GM23338 (cell line): ENCODE measurements at regions not wholly inside any gene's neighbourhood (a gene's known extent, or its start where the extent isn't known, plus 50 kb on each side); places are given as distances from the start of the nearest gene placed in this dataset.

ENCODE experiments used
- ATAC-seq: fragments of 200-7000 bp; cut with Tn5 transposase; 3 replicates; pipeline ENCODE4 v1.9.1; 2020
- DNase-seq: peaks from one replicate; pipeline ENCODE4 v3.0.0-alpha.2; 2015; ENCODE audit warnings: low spot score
- H2AFZ ChIP-seq: fragments of 200-600 bp; sonication (generic); 2 replicates; pipeline ENCODE4 v1.8.0; 2016; ENCODE audit warnings: antibody characterized with exemption, mild to moderate bottlenecking, moderate library complexity
- H3F3A ChIP-seq: fragments of 200-600 bp; sonication (generic); replicated peaks from 2 replicates; pipeline ENCODE4 v1.8.0; 2017; ENCODE audit warnings: antibody characterized with exemption, mixed run types, low read depth
- H3K27ac ChIP-seq: fragments of 200-600 bp; sonication (generic); 2 replicates; pipeline ENCODE4 v1.6.1; 2016; ENCODE audit warnings: low read depth
- H3K27me3 ChIP-seq: fragments of 200-600 bp; sonication (generic); 2 replicates; pipeline ENCODE4 v1.8.0; 2016; ENCODE audit warnings: mild to moderate bottlenecking, mixed run types, moderate library complexity; ENCODE audit not compliant: insufficient read depth
- H3K36me3 ChIP-seq: fragments of 200-600 bp; sonication (generic); 2 replicates; pipeline ENCODE4 v1.8.0; 2016; ENCODE audit warnings: mild to moderate bottlenecking; ENCODE audit not compliant: insufficient read depth
- H3K4me1 ChIP-seq: fragments of 200-600 bp; sonication (generic); 2 replicates; pipeline ENCODE4 v1.8.0; 2016; ENCODE audit warnings: mild to moderate bottlenecking, moderate library complexity; ENCODE audit not compliant: insufficient read depth
- H3K4me2 ChIP-seq: fragments of 200-600 bp; sonication (generic); 2 replicates; pipeline ENCODE4 v1.7.1; 2017; ENCODE audit warnings: mixed run types
- H3K4me3 ChIP-seq: fragments of 200-600 bp; sonication (generic); 2 replicates; pipeline ENCODE4 v1.6.1; 2016; ENCODE audit warnings: mixed run types
- H3K79me2 ChIP-seq: fragments of 200-600 bp; sonication (generic); replicated peaks from 2 replicates; pipeline ENCODE4 v1.8.0; 2017; ENCODE audit warnings: mild to moderate bottlenecking; ENCODE audit not compliant: insufficient read depth
- H3K9me2 ChIP-seq: fragments of 200-600 bp; sonication (generic); 2 replicates; pipeline ENCODE4 v1.8.0; 2017; ENCODE audit not compliant: insufficient read depth
- H4K20me1 ChIP-seq: fragments of 200-600 bp; sonication (generic); replicated peaks from 2 replicates; pipeline ENCODE4 v1.8.0; 2017; ENCODE audit warnings: mild to moderate bottlenecking; ENCODE audit not compliant: insufficient read depth
- H3K27ac Mint-ChIP-seq: 2 replicates; pipeline ENCODE4 v1.8.0; 2020; ENCODE audit warnings: inconsistent platforms, mild to moderate bottlenecking, moderate library complexity, mixed read lengths
- H3K27me3 Mint-ChIP-seq: 3 replicates; pipeline ENCODE4 v1.8.0; 2022; ENCODE audit warnings: low read depth, mild to moderate bottlenecking, moderate library complexity, mixed read lengths, inconsistent platforms; ENCODE audit not compliant: insufficient read depth, poor library complexity
- H3K36me3 Mint-ChIP-seq: 3 replicates; pipeline ENCODE4 v1.8.0; 2021; ENCODE audit warnings: low read depth, mild to moderate bottlenecking, inconsistent platforms, moderate library complexity, mixed read lengths
- H3K4me1 Mint-ChIP-seq: 3 replicates; pipeline ENCODE4 v1.8.0; 2020; ENCODE audit warnings: mild to moderate bottlenecking, inconsistent platforms, mixed read lengths
- H3K4me3 Mint-ChIP-seq: 3 replicates; pipeline ENCODE4 v1.8.0; 2021; ENCODE audit warnings: moderate library complexity, mild to moderate bottlenecking, inconsistent platforms, mixed read lengths
- H3K9me3 Mint-ChIP-seq: 3 replicates; pipeline ENCODE4 v1.8.0; 2020; ENCODE audit warnings: moderate library complexity, mild to moderate bottlenecking, inconsistent platforms, mixed read lengths
- CREB1 ChIP-seq: fragments of 250-450 bp; sonication (Bioruptor Pico); IDR thresholded peaks from 2 replicates; pipeline ENCODE4 v1.5.0; 2020; ENCODE audit warnings: low read depth, mild to moderate bottlenecking, moderate library complexity
- EZH2 ChIP-seq: fragments of 200-600 bp; sonication (generic); IDR thresholded peaks from one replicate; pipeline ENCODE4 v1.8.0; 2017; ENCODE audit warnings: antibody characterized with exemption, mild to moderate bottlenecking, low read depth; ENCODE audit not compliant: unreplicated experiment
- EZH2phosphoT487 ChIP-seq: fragments of 200-600 bp; sonication (generic); IDR thresholded peaks from one replicate; pipeline ENCODE4 v1.8.1; 2018; ENCODE audit warnings: antibody characterized with exemption; ENCODE audit not compliant: unreplicated experiment
- JUNB ChIP-seq: IDR thresholded peaks from one replicate; pipeline ENCODE4 v1.6.1; 2016; ENCODE audit warnings: antibody characterized with exemption; ENCODE audit not compliant: unreplicated experiment
- NANOG ChIP-seq: IDR thresholded peaks from 2 replicates; pipeline ENCODE4 v1.6.1; 2016; ENCODE audit warnings: antibody characterized with exemption, borderline replicate concordance
- POLR2AphosphoS5 ChIP-seq: IDR thresholded peaks from 2 replicates; pipeline ENCODE4 v1.6.1; 2016; ENCODE audit warnings: antibody characterized with exemption, low read depth
- STAT1 ChIP-seq: IDR thresholded peaks from one replicate; pipeline ENCODE4 v1.6.1; 2016; ENCODE audit warnings: antibody characterized with exemption; ENCODE audit not compliant: unreplicated experiment
- ZNF114 ChIP-seq: fragments of 250-450 bp; sonication (Bioruptor Pico); IDR thresholded peaks from 2 replicates; pipeline ENCODE4 v1.5.0; 2020; ENCODE audit warnings: mild to moderate bottlenecking, moderate library complexity
- ZNF331 ChIP-seq: fragments of 250-450 bp; sonication (Bioruptor Pico); IDR thresholded peaks from 2 replicates; pipeline ENCODE4 v1.5.0; 2020; ENCODE audit warnings: low read depth, mild to moderate bottlenecking, moderate library complexity
- TF ChIP-seq, protein P1 (sequence below), 2 experiments: fragments of 200-600 bp in 1 of 2; sonication (generic) in 1 of 2; conservative IDR thresholded peaks; 2 replicates each; pipeline versions ENCODE4 v1.5.1 to v1.6.1; 2016 to 2017; ENCODE audit warnings: antibody characterized with exemption in 2 of 2, low read depth in 2 of 2, mild to moderate bottlenecking in 2 of 2, moderate library complexity in 1 of 2
- TF ChIP-seq, protein P2 (sequence below): IDR thresholded peaks from one replicate; pipeline ENCODE4 v1.6.1; 2018; ENCODE audit warnings: antibody characterized with exemption; ENCODE audit not compliant: unreplicated experiment
- TF ChIP-seq, protein P3 (sequence below): fragments of 250-450 bp; sonication (Bioruptor Pico); IDR thresholded peaks from 2 replicates; pipeline ENCODE4 v1.5.0; 2020; ENCODE audit warnings: mild to moderate bottlenecking, moderate library complexity
- TF ChIP-seq, protein P4 (sequence below): IDR thresholded peaks from 2 replicates; pipeline ENCODE4 v1.6.1; 2016; ENCODE audit warnings: antibody characterized with exemption

DNA sequence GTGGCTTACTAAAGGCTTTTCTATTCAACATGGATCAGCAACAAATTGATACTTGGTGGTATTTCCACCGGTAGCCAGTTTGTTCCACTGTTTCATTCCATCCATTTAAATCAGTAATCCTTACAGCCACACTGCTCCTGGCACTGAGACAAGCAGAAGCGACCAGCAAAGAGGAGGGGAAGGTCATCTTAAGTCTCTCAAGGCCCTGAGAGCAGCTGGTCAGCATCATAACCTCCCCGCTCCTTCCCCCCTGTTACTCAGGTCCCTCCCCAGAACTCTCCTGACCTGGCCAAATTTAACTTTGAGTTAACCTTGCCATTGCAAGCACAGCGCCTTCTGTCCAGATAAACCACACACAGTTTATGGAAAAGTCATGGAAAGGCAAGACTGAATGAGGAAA is 331.3 kb upstream of the KLF3 start:
- Histone ChIP-seq H4K20me1 (no peaks in the 10 kb centered on the region), H3F3A (no peaks in the 10 kb centered on the region), H3K4me1 (peaks cover 6% of the 10 kb centered on the region; the same call in 1 of the 2 replicates), H3K36me3 (no peaks in the 10 kb centered on the region), H3K4me2 (no peak overlapping the region), H3K4me3 (no peak overlapping the region), H3K79me2 (no peaks in the 10 kb centered on the region), H2AFZ (peak overlapping the region; percentile 61; the same call in 1 of the 2 replicates), H3K9me2 (peaks cover 2% of the 10 kb centered on the region; the same call in 1 of the 2 replicates), H3K27ac (no peak overlapping the region), H3K27me3 (no peaks in the 10 kb centered on the region)
- DNase-seq (no peak), ATAC-seq (no peak)
- Mint-ChIP-seq H3K27me3 (no peaks in the 10 kb centered on the region), H3K4me3 (no peak overlapping the region), H3K4me1 (peaks cover 17% of the 10 kb centered on the region), H3K36me3 (peaks cover 2% of the 10 kb centered on the region; the same call in 1 of the 3 replicates), H3K9me3 (peaks cover 6% of the 10 kb centered on the region), H3K27ac (no peak overlapping the region)
- TF ChIP-seq, protein P1, sequence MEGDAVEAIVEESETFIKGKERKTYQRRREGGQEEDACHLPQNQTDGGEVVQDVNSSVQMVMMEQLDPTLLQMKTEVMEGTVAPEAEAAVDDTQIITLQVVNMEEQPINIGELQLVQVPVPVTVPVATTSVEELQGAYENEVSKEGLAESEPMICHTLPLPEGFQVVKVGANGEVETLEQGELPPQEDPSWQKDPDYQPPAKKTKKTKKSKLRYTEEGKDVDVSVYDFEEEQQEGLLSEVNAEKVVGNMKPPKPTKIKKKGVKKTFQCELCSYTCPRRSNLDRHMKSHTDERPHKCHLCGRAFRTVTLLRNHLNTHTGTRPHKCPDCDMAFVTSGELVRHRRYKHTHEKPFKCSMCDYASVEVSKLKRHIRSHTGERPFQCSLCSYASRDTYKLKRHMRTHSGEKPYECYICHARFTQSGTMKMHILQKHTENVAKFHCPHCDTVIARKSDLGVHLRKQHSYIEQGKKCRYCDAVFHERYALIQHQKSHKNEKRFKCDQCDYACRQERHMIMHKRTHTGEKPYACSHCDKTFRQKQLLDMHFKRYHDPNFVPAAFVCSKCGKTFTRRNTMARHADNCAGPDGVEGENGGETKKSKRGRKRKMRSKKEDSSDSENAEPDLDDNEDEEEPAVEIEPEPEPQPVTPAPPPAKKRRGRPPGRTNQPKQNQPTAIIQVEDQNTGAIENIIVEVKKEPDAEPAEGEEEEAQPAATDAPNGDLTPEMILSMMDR (conservative IDR thresholded peaks at IDR 0.05; ENCODE audit: low read depth in 2 of 2): no peak
- TF ChIP-seq, protein P2, sequence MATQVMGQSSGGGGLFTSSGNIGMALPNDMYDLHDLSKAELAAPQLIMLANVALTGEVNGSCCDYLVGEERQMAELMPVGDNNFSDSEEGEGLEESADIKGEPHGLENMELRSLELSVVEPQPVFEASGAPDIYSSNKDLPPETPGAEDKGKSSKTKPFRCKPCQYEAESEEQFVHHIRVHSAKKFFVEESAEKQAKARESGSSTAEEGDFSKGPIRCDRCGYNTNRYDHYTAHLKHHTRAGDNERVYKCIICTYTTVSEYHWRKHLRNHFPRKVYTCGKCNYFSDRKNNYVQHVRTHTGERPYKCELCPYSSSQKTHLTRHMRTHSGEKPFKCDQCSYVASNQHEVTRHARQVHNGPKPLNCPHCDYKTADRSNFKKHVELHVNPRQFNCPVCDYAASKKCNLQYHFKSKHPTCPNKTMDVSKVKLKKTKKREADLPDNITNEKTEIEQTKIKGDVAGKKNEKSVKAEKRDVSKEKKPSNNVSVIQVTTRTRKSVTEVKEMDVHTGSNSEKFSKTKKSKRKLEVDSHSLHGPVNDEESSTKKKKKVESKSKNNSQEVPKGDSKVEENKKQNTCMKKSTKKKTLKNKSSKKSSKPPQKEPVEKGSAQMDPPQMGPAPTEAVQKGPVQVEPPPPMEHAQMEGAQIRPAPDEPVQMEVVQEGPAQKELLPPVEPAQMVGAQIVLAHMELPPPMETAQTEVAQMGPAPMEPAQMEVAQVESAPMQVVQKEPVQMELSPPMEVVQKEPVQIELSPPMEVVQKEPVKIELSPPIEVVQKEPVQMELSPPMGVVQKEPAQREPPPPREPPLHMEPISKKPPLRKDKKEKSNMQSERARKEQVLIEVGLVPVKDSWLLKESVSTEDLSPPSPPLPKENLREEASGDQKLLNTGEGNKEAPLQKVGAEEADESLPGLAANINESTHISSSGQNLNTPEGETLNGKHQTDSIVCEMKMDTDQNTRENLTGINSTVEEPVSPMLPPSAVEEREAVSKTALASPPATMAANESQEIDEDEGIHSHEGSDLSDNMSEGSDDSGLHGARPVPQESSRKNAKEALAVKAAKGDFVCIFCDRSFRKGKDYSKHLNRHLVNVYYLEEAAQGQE: no peak
- TF ChIP-seq, protein P3, sequence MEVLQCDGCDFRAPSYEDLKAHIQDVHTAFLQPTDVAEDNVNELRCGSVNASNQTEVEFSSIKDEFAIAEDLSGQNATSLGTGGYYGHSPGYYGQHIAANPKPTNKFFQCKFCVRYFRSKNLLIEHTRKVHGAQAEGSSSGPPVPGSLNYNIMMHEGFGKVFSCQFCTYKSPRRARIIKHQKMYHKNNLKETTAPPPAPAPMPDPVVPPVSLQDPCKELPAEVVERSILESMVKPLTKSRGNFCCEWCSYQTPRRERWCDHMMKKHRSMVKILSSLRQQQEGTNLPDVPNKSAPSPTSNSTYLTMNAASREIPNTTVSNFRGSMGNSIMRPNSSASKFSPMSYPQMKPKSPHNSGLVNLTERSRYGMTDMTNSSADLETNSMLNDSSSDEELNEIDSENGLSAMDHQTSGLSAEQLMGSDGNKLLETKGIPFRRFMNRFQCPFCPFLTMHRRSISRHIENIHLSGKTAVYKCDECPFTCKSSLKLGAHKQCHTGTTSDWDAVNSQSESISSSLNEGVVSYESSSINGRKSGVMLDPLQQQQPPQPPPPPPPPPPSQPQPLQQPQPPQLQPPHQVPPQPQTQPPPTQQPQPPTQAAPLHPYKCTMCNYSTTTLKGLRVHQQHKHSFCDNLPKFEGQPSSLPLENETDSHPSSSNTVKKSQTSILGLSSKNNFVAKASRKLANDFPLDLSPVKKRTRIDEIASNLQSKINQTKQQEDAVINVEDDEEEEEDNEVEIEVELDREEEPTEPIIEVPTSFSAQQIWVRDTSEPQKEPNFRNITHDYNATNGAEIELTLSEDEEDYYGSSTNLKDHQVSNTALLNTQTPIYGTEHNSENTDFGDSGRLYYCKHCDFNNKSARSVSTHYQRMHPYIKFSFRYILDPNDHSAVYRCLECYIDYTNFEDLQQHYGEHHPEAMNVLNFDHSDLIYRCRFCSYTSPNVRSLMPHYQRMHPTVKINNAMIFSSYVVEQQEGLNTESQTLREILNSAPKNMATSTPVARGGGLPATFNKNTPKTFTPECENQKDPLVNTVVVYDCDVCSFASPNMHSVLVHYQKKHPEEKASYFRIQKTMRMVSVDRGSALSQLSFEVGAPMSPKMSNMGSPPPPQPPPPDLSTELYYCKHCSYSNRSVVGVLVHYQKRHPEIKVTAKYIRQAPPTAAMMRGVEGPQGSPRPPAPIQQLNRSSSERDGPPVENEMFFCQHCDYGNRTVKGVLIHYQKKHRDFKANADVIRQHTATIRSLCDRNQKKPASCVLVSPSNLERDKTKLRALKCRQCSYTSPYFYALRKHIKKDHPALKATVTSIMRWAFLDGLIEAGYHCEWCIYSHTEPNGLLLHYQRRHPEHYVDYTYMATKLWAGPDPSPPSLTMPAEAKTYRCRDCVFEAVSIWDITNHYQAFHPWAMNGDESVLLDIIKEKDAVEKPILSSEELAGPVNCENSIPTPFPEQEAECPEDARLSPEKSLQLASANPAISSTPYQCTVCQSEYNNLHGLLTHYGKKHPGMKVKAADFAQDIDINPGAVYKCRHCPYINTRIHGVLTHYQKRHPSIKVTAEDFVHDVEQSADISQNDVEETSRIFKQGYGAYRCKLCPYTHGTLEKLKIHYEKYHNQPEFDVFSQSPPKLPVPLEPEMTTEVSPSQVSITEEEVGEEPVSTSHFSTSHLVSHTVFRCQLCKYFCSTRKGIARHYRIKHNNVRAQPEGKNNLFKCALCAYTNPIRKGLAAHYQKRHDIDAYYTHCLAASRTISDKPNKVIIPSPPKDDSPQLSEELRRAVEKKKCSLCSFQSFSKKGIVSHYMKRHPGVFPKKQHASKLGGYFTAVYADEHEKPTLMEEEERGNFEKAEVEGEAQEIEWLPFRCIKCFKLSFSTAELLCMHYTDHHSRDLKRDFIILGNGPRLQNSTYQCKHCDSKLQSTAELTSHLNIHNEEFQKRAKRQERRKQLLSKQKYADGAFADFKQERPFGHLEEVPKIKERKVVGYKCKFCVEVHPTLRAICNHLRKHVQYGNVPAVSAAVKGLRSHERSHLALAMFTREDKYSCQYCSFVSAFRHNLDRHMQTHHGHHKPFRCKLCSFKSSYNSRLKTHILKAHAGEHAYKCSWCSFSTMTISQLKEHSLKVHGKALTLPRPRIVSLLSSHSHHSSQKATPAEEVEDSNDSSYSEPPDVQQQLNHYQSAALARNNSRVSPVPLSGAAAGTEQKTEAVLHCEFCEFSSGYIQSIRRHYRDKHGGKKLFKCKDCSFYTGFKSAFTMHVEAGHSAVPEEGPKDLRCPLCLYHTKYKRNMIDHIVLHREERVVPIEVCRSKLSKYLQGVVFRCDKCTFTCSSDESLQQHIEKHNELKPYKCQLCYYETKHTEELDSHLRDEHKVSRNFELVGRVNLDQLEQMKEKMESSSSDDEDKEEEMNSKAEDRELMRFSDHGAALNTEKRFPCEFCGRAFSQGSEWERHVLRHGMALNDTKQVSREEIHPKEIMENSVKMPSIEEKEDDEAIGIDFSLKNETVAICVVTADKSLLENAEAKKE (CRISPR knock-in tag): no peak
- TF ChIP-seq ZNF114 (no peak), NANOG (no peak), POLR2AphosphoS5 (no peak), CREB1 (CRISPR knock-in tag) (no peak), EZH2phosphoT487 (no peak), ZNF331 (no peak), EZH2 (no peak), STAT1 (no peak), JUNB (no peak)
- TF ChIP-seq, protein P4, sequence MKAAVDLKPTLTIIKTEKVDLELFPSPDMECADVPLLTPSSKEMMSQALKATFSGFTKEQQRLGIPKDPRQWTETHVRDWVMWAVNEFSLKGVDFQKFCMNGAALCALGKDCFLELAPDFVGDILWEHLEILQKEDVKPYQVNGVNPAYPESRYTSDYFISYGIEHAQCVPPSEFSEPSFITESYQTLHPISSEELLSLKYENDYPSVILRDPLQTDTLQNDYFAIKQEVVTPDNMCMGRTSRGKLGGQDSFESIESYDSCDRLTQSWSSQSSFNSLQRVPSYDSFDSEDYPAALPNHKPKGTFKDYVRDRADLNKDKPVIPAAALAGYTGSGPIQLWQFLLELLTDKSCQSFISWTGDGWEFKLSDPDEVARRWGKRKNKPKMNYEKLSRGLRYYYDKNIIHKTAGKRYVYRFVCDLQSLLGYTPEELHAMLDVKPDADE: no peak
